Stimulated activated effector memory CD8-positive, alpha-beta T cell treated with anti-CD3 and anti-CD28 coated beads, Interleukin-12 subunit alpha, Interleukin-12 subunit beta, amount 100 ng/mL, for 72 hours (primary cell): ENCODE measurements at regions not wholly inside any gene's neighbourhood (a gene's known extent, or its start where the extent isn't known, plus 50 kb on each side); places are given as distances from the start of the nearest gene placed in this dataset.
"Not testable (repeated sequence)": the region's sequence is repeated elsewhere in the genome, so short reads cannot be mapped to it uniquely, and the experiment has no call there.

ENCODE experiments used
- ATAC-seq: fragments of 150-1000 bp; cut with Tn5 transposase; 2 replicates; pipeline ENCODE4 v1.10.0; 2021
- DNase-seq, 2 donors: peaks; one replicate each; pipeline ENCODE4 v3.0.0; 2021 to 2022; ENCODE audit warnings: low spot score in 2 of 2
- H3K27ac Mint-ChIP-seq: one replicate; pipeline ENCODE4 v1.8.0; 2022; ENCODE audit warnings: mild to moderate bottlenecking, mixed read lengths
- H3K36me3 Mint-ChIP-seq: one replicate; pipeline ENCODE4 v1.8.0; 2022; ENCODE audit warnings: mild to moderate bottlenecking, mixed read lengths
- H3K4me1 Mint-ChIP-seq: one replicate; pipeline ENCODE4 v1.8.0; 2022; ENCODE audit warnings: mixed read lengths
- H3K4me3 Mint-ChIP-seq: one replicate; pipeline ENCODE4 v1.8.0; 2022; ENCODE audit warnings: mild to moderate bottlenecking, mixed read lengths
- H3K9me3 Mint-ChIP-seq: one replicate; pipeline ENCODE4 v1.8.0; 2022; ENCODE audit warnings: mixed read lengths

DNA sequence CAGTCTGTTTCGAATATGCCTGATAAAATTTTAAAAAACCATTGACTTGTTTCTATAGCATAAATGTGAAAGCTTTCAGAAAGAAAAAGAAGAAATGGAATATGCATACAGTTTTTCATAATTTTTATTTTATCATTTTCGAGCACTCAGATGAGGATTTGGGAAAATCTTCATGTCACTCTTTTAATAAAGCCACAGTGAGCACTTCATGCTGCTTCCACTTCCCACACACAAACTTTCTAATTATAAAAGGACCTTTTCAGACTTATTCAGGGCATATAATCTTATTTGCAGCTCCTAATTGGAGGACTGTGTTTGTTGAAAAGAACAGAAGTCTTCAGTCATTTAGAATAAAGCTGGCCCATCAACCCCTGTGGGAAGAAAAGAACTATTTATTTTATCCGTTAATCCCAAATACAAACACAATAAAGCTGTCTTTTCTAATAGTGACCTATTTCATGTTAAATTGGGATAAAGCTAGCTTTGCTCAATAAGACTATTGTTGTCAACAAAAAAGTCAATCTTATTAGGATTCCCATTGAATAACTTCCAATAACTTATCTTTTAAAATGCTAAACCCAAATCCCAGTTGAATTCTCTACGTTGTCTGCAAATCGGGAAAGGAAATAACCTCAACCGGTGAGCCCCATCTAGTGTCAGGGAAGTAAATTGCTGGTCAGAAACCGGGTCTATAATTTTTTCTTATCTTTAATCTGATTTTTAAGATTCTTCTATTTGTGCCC lies 211.5 kb downstream of the PDGFRA start:
- no peak for ATAC-seq
- no peak overlapping the region for H3K27ac Mint-ChIP-seq
- no peak overlapping the region for H3K4me3 Mint-ChIP-seq
- no peaks in the 10 kb centered on the region for H3K9me3 Mint-ChIP-seq
- H3K36me3 Mint-ChIP-seq: no peaks in the 10 kb centered on the region
- no peaks in the 10 kb centered on the region for H3K4me1 Mint-ChIP-seq
- no peak for DNase-seq

DNA sequence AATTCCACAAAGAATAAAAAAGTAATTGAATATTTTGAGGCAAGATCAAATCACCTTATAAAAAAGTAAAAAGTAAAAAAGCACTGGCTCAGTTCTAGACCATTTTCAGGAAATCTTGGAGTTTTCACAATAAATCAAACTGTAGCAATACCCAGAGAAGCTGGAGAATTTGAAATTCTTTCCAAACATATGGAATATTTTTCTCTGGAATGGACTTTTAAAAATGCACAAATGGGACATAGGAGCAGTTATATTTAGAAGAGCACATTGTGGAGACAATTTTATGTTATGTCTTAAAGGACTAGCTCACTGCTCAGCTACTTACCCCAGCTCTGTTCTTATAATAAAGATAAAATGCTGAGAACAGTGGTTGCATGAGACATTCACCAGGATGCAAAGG lies 211.9 kb upstream of the KIT start:
- ATAC-seq (no peak), DNase-seq (no peak)
- no peaks in the 10 kb centered on the region for H3K36me3 Mint-ChIP-seq
- no peak overlapping the region for H3K27ac Mint-ChIP-seq
- H3K4me3 Mint-ChIP-seq: no peak overlapping the region
- H3K9me3 Mint-ChIP-seq: peaks cover 8% of the 10 kb centered on the region
- no peaks in the 10 kb centered on the region for H3K4me1 Mint-ChIP-seq

DNA sequence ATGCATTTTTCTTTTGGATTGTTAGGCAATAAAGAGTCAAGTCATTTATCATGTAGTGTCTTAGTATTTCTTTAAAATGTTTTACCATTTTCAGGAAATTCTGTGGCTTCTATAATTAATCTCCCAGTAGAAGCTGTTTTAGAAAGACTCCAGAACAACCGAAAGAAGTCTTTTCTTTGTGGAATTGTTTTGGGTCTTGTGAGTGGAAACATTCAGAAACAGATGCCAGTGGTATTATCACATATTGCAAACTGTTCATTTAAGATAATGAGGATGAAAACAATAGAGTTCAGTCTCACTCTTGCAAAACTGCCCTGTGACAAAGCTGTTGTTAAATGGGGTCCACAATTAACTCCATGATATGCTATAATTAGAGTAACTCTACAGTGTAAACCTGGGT lies 211.2 kb upstream of the KIT start:
- no peak overlapping the region for H3K4me3 Mint-ChIP-seq
- peaks cover 8% of the 10 kb centered on the region for H3K9me3 Mint-ChIP-seq
- H3K27ac Mint-ChIP-seq: no peak overlapping the region
- no peak for ATAC-seq
- DNase-seq: no peak
- H3K36me3 Mint-ChIP-seq: no peaks in the 10 kb centered on the region
- H3K4me1 Mint-ChIP-seq: no peaks in the 10 kb centered on the region

DNA sequence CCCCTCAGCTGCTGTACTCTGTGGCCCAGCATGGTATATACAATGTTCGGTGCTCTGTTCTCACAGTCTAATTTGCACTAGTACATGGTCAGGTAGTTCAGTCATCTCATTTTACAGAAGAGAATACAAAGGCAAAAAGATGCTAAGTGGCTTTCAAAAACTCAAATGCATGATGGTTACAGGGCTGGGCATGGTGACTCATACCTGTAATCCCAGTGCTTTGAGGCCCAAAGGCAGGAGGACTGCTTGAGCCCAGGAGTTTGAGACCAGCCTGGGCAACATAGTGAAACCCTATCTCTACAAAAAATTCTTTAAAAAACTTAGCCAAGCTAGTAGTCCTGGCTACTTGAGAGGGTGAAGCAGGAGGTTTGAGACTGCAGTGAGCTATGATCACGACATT lies 210.5 kb upstream of the KIT start:
- Mint-ChIP-seq H3K36me3 (no peaks in the 10 kb centered on the region), H3K9me3 (peaks cover 9% of the 10 kb centered on the region), H3K4me3 (no peak overlapping the region), H3K27ac (no peak overlapping the region), H3K4me1 (no peaks in the 10 kb centered on the region)
- no peak for ATAC-seq
- no peak for DNase-seq

GRCh38 chr4:54449999-54450398 lies 207.8 kb upstream of the KIT start:
- ATAC-seq (no peak), DNase-seq (no peak)
- H3K4me3 Mint-ChIP-seq: no peak overlapping the region
- H3K27ac Mint-ChIP-seq: no peak overlapping the region
- H3K4me1 Mint-ChIP-seq: no peaks in the 10 kb centered on the region
- H3K36me3 Mint-ChIP-seq: no peaks in the 10 kb centered on the region
- peaks cover 10% of the 10 kb centered on the region for H3K9me3 Mint-ChIP-seq

DNA sequence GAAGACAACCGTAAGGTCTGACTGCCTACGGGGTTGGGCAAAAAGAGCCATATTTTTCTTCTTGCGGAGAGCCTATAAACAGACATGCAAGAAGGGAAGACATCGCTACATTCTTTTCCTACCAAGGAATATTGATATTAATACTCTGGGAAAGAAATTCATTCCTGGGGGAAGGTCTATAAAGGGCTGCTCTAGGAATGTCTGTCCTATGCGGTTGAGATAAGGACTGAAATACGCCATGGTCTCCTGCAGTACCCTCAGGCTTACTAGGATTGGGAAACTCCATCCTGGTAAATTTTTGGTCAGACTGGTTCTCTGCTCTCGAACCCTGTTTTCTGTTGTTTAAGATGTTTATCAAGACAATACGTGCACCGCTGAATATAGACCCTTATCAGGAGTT lies 190.8 kb upstream of the KIT start:
- H3K9me3 Mint-ChIP-seq: peaks cover 16% of the 10 kb centered on the region
- H3K27ac Mint-ChIP-seq, DNase-seq, ATAC-seq, H3K4me1 Mint-ChIP-seq, H3K36me3 Mint-ChIP-seq, H3K4me3 Mint-ChIP-seq: not testable (repeated sequence)

DNA sequence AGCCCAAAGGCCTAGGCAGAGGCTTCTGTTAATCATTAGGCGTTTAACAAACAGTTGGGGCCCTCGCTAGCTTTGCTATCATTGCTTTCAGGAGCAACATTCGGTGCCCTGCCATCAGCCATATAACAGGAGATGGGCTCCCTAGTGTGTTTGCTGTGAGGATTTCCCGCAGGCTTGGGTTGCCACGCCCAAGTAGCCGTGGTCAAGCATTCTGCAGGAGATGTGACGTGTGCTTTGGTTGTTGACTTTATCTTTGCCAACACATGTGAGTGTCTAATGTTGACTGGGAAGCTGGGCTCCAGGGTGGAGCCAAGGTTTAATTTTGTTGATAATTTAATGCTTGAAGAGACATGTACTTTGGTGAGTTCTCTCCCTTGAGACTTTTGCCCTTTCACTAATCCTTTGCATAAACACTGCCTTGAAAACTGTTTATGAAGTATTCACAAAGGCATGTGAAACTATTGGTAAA lies 184.6 kb upstream of the KIT start:
- no peaks in the 10 kb centered on the region for H3K36me3 Mint-ChIP-seq
- no peak overlapping the region for H3K27ac Mint-ChIP-seq
- H3K4me1 Mint-ChIP-seq: no peaks in the 10 kb centered on the region
- DNase-seq: no peak
- H3K9me3 Mint-ChIP-seq: peaks cover 17% of the 10 kb centered on the region
- ATAC-seq: no peak
- H3K4me3 Mint-ChIP-seq: no peak overlapping the region

DNA sequence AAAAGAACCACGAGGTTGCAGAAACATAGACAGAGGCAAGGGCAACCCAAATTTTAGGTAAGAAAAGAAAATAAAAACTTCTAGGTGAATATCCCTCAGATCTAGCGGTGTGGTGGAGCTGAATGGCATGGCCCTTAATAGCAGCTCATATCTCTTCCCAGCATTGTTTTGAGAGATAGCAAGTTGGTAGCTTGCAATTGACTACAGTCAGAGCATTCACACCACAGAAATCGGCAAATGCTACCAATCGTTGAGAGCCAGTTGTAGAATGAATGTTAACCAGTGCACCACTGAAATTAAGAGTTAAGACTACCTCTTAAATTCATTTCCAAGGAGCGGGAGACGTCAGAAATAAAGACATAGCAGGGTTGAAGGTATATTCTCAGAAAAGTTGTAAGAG lies 184.0 kb upstream of the KIT start:
- no peak overlapping the region for H3K4me3 Mint-ChIP-seq
- H3K4me1 Mint-ChIP-seq: no peaks in the 10 kb centered on the region
- H3K9me3 Mint-ChIP-seq: peaks cover 16% of the 10 kb centered on the region
- H3K36me3 Mint-ChIP-seq: no peaks in the 10 kb centered on the region
- no peak for ATAC-seq
- no peak for DNase-seq
- H3K27ac Mint-ChIP-seq: no peak overlapping the region

- H3K4me3 Mint-ChIP-seq: no peak overlapping the region
- no peak for DNase-seq
- H3K27ac Mint-ChIP-seq: no peak overlapping the region
- no peaks in the 10 kb centered on the region for H3K4me1 Mint-ChIP-seq
- peaks cover 16% of the 10 kb centered on the region for H3K9me3 Mint-ChIP-seq
- no peaks in the 10 kb centered on the region for H3K36me3 Mint-ChIP-seq
- ATAC-seq: no peak
These were observed 182.2 kb upstream of the KIT start for GRCh38 chr4:54475546-54475945.

GRCh38 chr4:54482529-54483200 lies 175.1 kb upstream of the KIT start:
- no peak for ATAC-seq
- Mint-ChIP-seq H3K4me1 (no peaks in the 10 kb centered on the region), H3K4me3 (no peak overlapping the region), H3K9me3 (peaks cover 8% of the 10 kb centered on the region), H3K36me3 (no peaks in the 10 kb centered on the region), H3K27ac (no peak overlapping the region)
- DNase-seq: no peak

DNA sequence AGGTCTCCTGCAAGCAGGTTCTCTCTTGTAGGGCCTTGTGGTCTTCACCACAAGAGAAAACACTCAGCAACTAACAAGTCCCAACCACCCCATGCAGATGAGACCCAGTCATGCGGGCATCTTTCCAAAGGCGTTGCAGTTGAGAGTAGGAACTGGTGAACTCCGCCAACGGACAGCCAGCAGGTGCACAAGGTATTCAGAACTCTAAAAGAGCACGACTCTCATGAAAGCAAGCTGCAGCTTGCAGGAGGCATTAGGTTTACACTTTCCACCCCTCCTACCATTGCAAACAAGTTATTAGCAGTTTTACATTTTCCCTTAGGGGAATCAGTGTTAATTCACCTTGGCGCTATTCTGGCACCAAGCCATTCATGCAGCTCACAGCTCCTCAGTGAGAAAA lies 173.4 kb upstream of the KIT start:
- H3K36me3 Mint-ChIP-seq: no peaks in the 10 kb centered on the region
- no peak overlapping the region for H3K27ac Mint-ChIP-seq
- ATAC-seq (no peak), DNase-seq (no peak)
- H3K4me1 Mint-ChIP-seq: no peaks in the 10 kb centered on the region
- H3K9me3 Mint-ChIP-seq: peaks cover 4% of the 10 kb centered on the region
- no peak overlapping the region for H3K4me3 Mint-ChIP-seq

- H3K4me1 Mint-ChIP-seq: no peaks in the 10 kb centered on the region
- no peak overlapping the region for H3K4me3 Mint-ChIP-seq
- no peaks in the 10 kb centered on the region for H3K36me3 Mint-ChIP-seq
- H3K9me3 Mint-ChIP-seq: no peaks in the 10 kb centered on the region
- no peak for DNase-seq
- no peak for ATAC-seq
- no peak overlapping the region for H3K27ac Mint-ChIP-seq
These were observed 170.3 kb upstream of the KIT start for GRCh38 chr4:54487491-54487890.

DNA sequence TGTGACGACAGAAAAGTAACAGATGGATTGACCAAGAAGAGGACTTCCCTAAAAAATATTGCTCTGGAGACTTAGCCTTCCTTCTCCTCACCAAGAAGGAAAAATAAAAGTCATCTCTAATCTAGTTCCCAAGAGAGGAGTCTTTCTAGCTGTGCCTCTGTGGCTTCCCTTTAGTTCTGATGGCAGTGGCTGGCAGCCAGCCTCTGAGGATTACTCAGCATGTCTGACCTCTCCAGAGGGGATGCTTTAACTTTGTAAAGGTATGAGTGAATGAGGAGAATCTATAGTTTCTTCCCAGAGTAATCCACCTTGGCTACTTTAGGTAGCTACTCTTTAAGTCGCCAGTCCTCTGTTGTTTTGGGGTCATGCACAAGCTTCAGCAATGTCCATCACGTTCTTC lies 163.9 kb upstream of the KIT start:
- DNase-seq: no peak
- Mint-ChIP-seq H3K4me3 (no peak overlapping the region), H3K27ac (no peak overlapping the region), H3K36me3 (no peaks in the 10 kb centered on the region), H3K4me1 (peaks cover 6% of the 10 kb centered on the region), H3K9me3 (no peaks in the 10 kb centered on the region)
- ATAC-seq: no peak

GRCh38 chr4:54495091-54495490 lies 162.7 kb upstream of the KIT start:
- Mint-ChIP-seq H3K4me3 (no peak overlapping the region), H3K9me3 (no peaks in the 10 kb centered on the region), H3K27ac (no peak overlapping the region), H3K4me1 (peaks cover 6% of the 10 kb centered on the region), H3K36me3 (no peaks in the 10 kb centered on the region)
- ATAC-seq (no peak), DNase-seq (no peak)

GRCh38 chr4:54495641-54496040 lies 162.1 kb upstream of the KIT start:
- peaks cover 6% of the 10 kb centered on the region for H3K4me1 Mint-ChIP-seq
- no peak overlapping the region for H3K27ac Mint-ChIP-seq
- no peak overlapping the region for H3K4me3 Mint-ChIP-seq
- H3K36me3 Mint-ChIP-seq: no peaks in the 10 kb centered on the region
- no peaks in the 10 kb centered on the region for H3K9me3 Mint-ChIP-seq
- DNase-seq (no peak), ATAC-seq (no peak)

- ATAC-seq (peak; percentile 48), DNase-seq (no peak)
- Mint-ChIP-seq H3K4me3 (no peak overlapping the region), H3K27ac (no peak overlapping the region), H3K9me3 (no peaks in the 10 kb centered on the region), H3K36me3 (no peaks in the 10 kb centered on the region), H3K4me1 (peaks cover 6% of the 10 kb centered on the region)
These were observed 161.3 kb upstream of the KIT start for GRCh38 chr4:54496412-54496811.
